Right lobe of liver (tissue), 6 donors: ENCODE measurements at regions not wholly inside any gene's neighbourhood (a gene's known extent, or its start where the extent isn't known, plus 50 kb on each side); places are given as distances from the start of the nearest gene placed in this dataset.
A peak's percentile ranks its signal among the peaks of the same experiment; 100 is the strongest.

Experiments used
- ATAC-seq, 4 donors: fragments of 200-7000 bp; cut with Tn5 transposase; one replicate each; pipeline ENCODE4 v1.9.1; 2020; ENCODE audit warnings: mild to moderate bottlenecking in 4 of 4, moderate library complexity in 4 of 4
- DNase-seq, 3 donors: peaks; one replicate each; pipeline ENCODE4 v3.0.0-alpha.2; 2020
- H3K27ac ChIP-seq, 3 donors: fragments of 200-600 bp; one replicate each; pipeline ENCODE4 v1.8.0; 2022
- H3K27me3 ChIP-seq, 2 donors: fragments of 200-600 bp; one replicate each; pipeline ENCODE4 v1.8.0; 2022
- H3K36me3 ChIP-seq, 4 donors: fragments of 200-600 bp; sonication (generic) in 1 of 4; one replicate each; pipeline versions ENCODE4 v1.5.1 to v1.8.0; 2017 to 2022; ENCODE audit warnings: control low read depth in 1 of 4
- H3K4me1 ChIP-seq, 4 donors: fragments of 200-600 bp; sonication (generic) in 1 of 4; one replicate each; pipeline versions ENCODE4 v1.5.1 to v1.8.0; 2017 to 2022; ENCODE audit warnings: control low read depth in 1 of 4
- H3K4me3 ChIP-seq, 3 donors: fragments of 200-600 bp; one replicate each; pipeline ENCODE4 v1.8.0; 2022
- H3K9me3 ChIP-seq, 4 donors: fragments of 200-600 bp; sonication (generic) in 1 of 4; one replicate each; pipeline versions ENCODE4 v1.5.1 to v1.8.0; 2017 to 2022; ENCODE audit warnings: control low read depth in 1 of 4
- POLR2A ChIP-seq: fragments of 450-650 bp; IDR thresholded peaks from one replicate; pipeline ENCODE4 v1.6.1; 2017; ENCODE audit warnings: antibody characterized with exemption, mild to moderate bottlenecking
- WGBS: methylation state at CpG from one replicate; pipeline ENCODE4 v1.1.6; 2018; ENCODE audit warnings: low coverage, low lambda C conversion rate; ENCODE audit not compliant: insufficient coverage; ENCODE audit errors: missing lambda C conversion rate; 5-methylcytosine and 5-hydroxymethylcytosine counted together
- intact Hi-C, 2 donors: fragments of 100-400 bp; cut with DNase I; formaldehyde crosslinking; loops; one replicate each; pipeline versions ENCODE4 v1.11.2 to v1.14.1; 2022
- TF ChIP-seq, protein P1 (sequence below), 4 donors: fragments of 200-600 bp in 3 of 4; fragments of 450-650 bp in 1 of 4; IDR thresholded peaks; one replicate each; pipeline versions ENCODE4 v1.5.1 to v1.8.0; 2016 to 2022; ENCODE audit warnings: antibody characterized with exemption in 4 of 4, mild to moderate bottlenecking in 2 of 4
- donor health status: DM: no; HTN: yes; CAD: no.
- donor health status: DM: no; HTN: no; CAD: no.
- donor health status: DM: no; HTN: no; CAD: no.
- donor health status: DM: no; HTN: yes; CAD: no.
- donor health status: DM: no; HTN: yes; CAD: no.

DNA sequence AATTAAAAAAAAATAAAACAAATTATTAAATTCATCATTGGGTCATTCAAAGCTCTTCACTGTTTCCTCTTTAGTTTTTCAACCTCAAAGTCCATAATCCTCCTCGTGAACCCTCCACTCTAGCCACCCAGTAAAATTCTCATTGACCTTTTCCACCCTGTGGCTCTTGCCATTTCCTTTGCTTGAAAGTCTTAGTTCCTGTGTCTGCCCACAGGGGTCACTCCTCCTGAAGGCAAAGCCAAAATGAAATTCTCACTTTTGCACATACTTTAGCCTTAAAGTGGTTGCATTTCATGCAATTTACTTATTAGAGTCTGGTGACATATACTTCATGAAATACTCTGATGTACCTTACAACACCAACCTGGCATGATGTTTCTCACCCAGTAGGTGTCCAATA is 263.7 kb downstream of the BMP2 start:
- no peak for TF ChIP-seq POLR2A
- TF ChIP-seq, protein P1, sequence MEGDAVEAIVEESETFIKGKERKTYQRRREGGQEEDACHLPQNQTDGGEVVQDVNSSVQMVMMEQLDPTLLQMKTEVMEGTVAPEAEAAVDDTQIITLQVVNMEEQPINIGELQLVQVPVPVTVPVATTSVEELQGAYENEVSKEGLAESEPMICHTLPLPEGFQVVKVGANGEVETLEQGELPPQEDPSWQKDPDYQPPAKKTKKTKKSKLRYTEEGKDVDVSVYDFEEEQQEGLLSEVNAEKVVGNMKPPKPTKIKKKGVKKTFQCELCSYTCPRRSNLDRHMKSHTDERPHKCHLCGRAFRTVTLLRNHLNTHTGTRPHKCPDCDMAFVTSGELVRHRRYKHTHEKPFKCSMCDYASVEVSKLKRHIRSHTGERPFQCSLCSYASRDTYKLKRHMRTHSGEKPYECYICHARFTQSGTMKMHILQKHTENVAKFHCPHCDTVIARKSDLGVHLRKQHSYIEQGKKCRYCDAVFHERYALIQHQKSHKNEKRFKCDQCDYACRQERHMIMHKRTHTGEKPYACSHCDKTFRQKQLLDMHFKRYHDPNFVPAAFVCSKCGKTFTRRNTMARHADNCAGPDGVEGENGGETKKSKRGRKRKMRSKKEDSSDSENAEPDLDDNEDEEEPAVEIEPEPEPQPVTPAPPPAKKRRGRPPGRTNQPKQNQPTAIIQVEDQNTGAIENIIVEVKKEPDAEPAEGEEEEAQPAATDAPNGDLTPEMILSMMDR (IDR thresholded peaks at IDR 0.05): peak in 2 of 4 donors; percentile 6 to 21
- H3K36me3 ChIP-seq: no peaks in the 10 kb centered on the region
- ATAC-seq (no peak), DNase-seq (no peak)
- no peaks in the 10 kb centered on the region for H3K27me3 ChIP-seq
- WGBS: 13% methylated on average over 1 of the region's 1 CpG
- no peak overlapping the region for H3K4me3 ChIP-seq
- no peaks in the 10 kb centered on the region for H3K4me1 ChIP-seq
- intact Hi-C loops: no loop called here
- H3K9me3 ChIP-seq: no peaks in the 10 kb centered on the region
- H3K27ac ChIP-seq: no peak overlapping the region

DNA sequence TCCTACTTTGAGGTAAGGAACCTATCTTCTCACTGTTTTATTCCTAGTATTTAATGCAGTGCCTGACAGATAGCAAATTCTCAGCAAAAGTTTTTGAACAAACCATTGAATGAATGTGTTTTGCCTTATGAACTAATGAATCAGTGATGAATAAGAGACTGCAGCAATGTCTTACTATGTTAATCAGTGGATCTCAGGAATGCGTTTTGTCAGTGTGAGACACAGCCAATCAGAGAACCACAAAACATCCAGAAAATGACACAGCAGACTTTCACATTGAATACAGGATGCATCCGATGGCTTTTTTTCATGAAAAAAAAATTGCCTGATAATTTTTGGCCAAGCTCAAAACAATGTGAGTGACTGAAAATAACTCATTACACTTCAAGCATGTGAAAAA is 270.5 kb downstream of the BMP2 start:
- no peaks in the 10 kb centered on the region for H3K4me1 ChIP-seq
- no peak for TF ChIP-seq POLR2A
- TF ChIP-seq, protein P1 (IDR thresholded peaks at IDR 0.05): no peak
- intact Hi-C loops: no loop called here
- no peak for ATAC-seq
- H3K27me3 ChIP-seq: no peaks in the 10 kb centered on the region
- no peaks in the 10 kb centered on the region for H3K36me3 ChIP-seq
- 60% methylated on average over 2 of the region's 2 CpGs for WGBS
- no peak overlapping the region for H3K4me3 ChIP-seq
- H3K9me3 ChIP-seq: no peaks in the 10 kb centered on the region
- H3K27ac ChIP-seq: no peak overlapping the region
- DNase-seq: no peak

GRCh38 chr20:7057611-7058010 is 290.1 kb downstream of the BMP2 start:
- no peak overlapping the region for H3K27ac ChIP-seq
- 40% methylated on average over 3 of the region's 3 CpGs for WGBS
- no peak for DNase-seq
- H3K9me3 ChIP-seq: no peaks in the 10 kb centered on the region
- no peak for ATAC-seq
- intact Hi-C loops: no loop called here
- H3K4me3 ChIP-seq: no peak overlapping the region
- no peaks in the 10 kb centered on the region for H3K27me3 ChIP-seq
- no peaks in the 10 kb centered on the region for H3K4me1 ChIP-seq
- no peak for TF ChIP-seq POLR2A
- TF ChIP-seq, protein P1 (IDR thresholded peaks at IDR 0.05): no peak
- H3K36me3 ChIP-seq: no peaks in the 10 kb centered on the region

GRCh38 chr20:7078804-7079203 is 311.3 kb downstream of the BMP2 start:
- Histone ChIP-seq H3K9me3 (no peaks in the 10 kb centered on the region), H3K27me3 (no peaks in the 10 kb centered on the region), H3K36me3 (no peaks in the 10 kb centered on the region), H3K4me1 (no peaks in the 10 kb centered on the region), H3K27ac (no peak overlapping the region), H3K4me3 (no peak overlapping the region)
- DNase-seq (no peak), ATAC-seq (no peak)
- 47% methylated on average over 5 of the region's 5 CpGs for WGBS
- no peak for TF ChIP-seq POLR2A
- TF ChIP-seq, protein P1 (IDR thresholded peaks at IDR 0.05): no peak
- intact Hi-C loops: no loop called here

- H3K4me1 ChIP-seq: no peaks in the 10 kb centered on the region
- no peak overlapping the region for H3K27ac ChIP-seq
- H3K9me3 ChIP-seq: no peaks in the 10 kb centered on the region
- 57% methylated on average over 3 of the region's 3 CpGs for WGBS
- H3K27me3 ChIP-seq: no peaks in the 10 kb centered on the region
- DNase-seq (no peak), ATAC-seq (no peak)
- intact Hi-C loops: no loop called here
- no peak for TF ChIP-seq POLR2A
- TF ChIP-seq, protein P1 (IDR thresholded peaks at IDR 0.05): no peak
- no peak overlapping the region for H3K4me3 ChIP-seq
- H3K36me3 ChIP-seq: no peaks in the 10 kb centered on the region
Measured at GRCh38 chr20:7080472-7080871, 313.0 kb downstream of the BMP2 start.
